ENCODE measurements at regions not wholly inside any gene's neighbourhood (a gene's known extent, or its start where the extent isn't known, plus 50 kb on each side); places are given as distances from the start of the nearest gene placed in this dataset.

GRCh38 chr16:50459496-50460080 lies 88.6 kb upstream of the NKD1 start:
- no peak for TF ChIP-seq CTCF (IDR thresholded peaks at IDR 0.05)
- no peak for TF ChIP-seq POLR2A (IDR thresholded peaks at IDR 0.05)

Measured in Peyer's patch (tissue), 4 donors.